H9 (cell line): ENCODE measurements at regions not wholly inside any gene's neighbourhood (a gene's known extent, or its start where the extent isn't known, plus 50 kb on each side); places are given as distances from the start of the nearest gene placed in this dataset.

Source experiments
- DNase-seq: peaks from one replicate; pipeline ENCODE4 v3.0.0-alpha.2; 2017
- H2AFZ ChIP-seq: one replicate; pipeline ENCODE4 v1.6.1; 2013; ENCODE audit warnings: mild to moderate bottlenecking, low read length, control low read depth, moderate library complexity
- H2AK5ac ChIP-seq: 2 replicates; pipeline ENCODE4 v1.6.1; 2013; ENCODE audit warnings: low read length, control low read depth, mixed read lengths; ENCODE audit not compliant: insufficient read length
- H2BK120ac ChIP-seq: one replicate; pipeline ENCODE4 v1.6.1; 2013; ENCODE audit warnings: low read depth, mild to moderate bottlenecking, low read length, control low read depth, inconsistent platforms; ENCODE audit not compliant: poor library complexity, severe bottlenecking
- H2BK12ac ChIP-seq: 2 replicates; pipeline ENCODE4 v1.6.1; 2013; ENCODE audit warnings: low read length, control low read depth, mixed read lengths, low read depth; ENCODE audit not compliant: insufficient read length
- H2BK15ac ChIP-seq: 2 replicates; pipeline ENCODE4 v1.6.1; 2013; ENCODE audit warnings: low read depth, low read length, control low read depth
- H2BK20ac ChIP-seq: one replicate; pipeline ENCODE4 v1.6.1; 2013; ENCODE audit warnings: low read depth, mild to moderate bottlenecking, low read length, control low read depth, inconsistent platforms; ENCODE audit not compliant: poor library complexity, severe bottlenecking
- H2BK5ac ChIP-seq: 2 replicates; pipeline ENCODE4 v1.6.1; 2013; ENCODE audit warnings: low read length, control low read depth, mixed read lengths; ENCODE audit not compliant: insufficient read length
- H3K14ac ChIP-seq: 2 replicates; pipeline ENCODE4 v1.6.1; 2013; ENCODE audit warnings: low read length, control low read depth; ENCODE audit not compliant: insufficient read depth
- H3K18ac ChIP-seq: 2 replicates; pipeline ENCODE4 v1.6.1; 2013; ENCODE audit warnings: low read depth, mild to moderate bottlenecking, mixed read lengths, low read length, control low read depth; ENCODE audit not compliant: insufficient read length
- H3K23ac ChIP-seq: 2 replicates; pipeline ENCODE4 v1.6.1; 2013; ENCODE audit warnings: low read length, control low read depth, mixed read lengths, low read depth; ENCODE audit not compliant: insufficient read length
- H3K23me2 ChIP-seq: 2 replicates; pipeline ENCODE4 v1.6.1; 2013; ENCODE audit warnings: low read depth, mild to moderate bottlenecking, mixed read lengths, low read length, control low read depth; ENCODE audit not compliant: insufficient read length, poor library complexity, severe bottlenecking
- H3K27ac ChIP-seq: 2 replicates; pipeline ENCODE4 v1.5.1; 2013; ENCODE audit warnings: low read length, control low read depth, mixed read lengths, low read depth; ENCODE audit not compliant: insufficient read length
- H3K27me3 ChIP-seq: 2 replicates; pipeline ENCODE4 v1.6.1; 2013; ENCODE audit warnings: low read length, control low read depth, inconsistent platforms; ENCODE audit not compliant: insufficient read depth
- H3K4ac ChIP-seq: 2 replicates; pipeline ENCODE4 v1.6.1; 2013; ENCODE audit warnings: low read depth, mild to moderate bottlenecking, control low read depth, inconsistent platforms, low read length, moderate library complexity
- H3K4me1 ChIP-seq: 2 replicates; pipeline ENCODE4 v1.6.1; 2013; ENCODE audit warnings: low read length, control low read depth, inconsistent platforms; ENCODE audit not compliant: insufficient read depth
- H3K4me2 ChIP-seq: 2 replicates; pipeline ENCODE4 v1.6.1; 2013; ENCODE audit warnings: low read length, control low read depth, mixed read lengths; ENCODE audit not compliant: insufficient read length, insufficient read depth
- H3K56ac ChIP-seq: 2 replicates; pipeline ENCODE4 v1.6.1; 2013; ENCODE audit warnings: low read depth, mild to moderate bottlenecking, mixed read lengths, low read length, control low read depth; ENCODE audit not compliant: insufficient read length
- H3K79me1 ChIP-seq: 2 replicates; pipeline ENCODE4 v1.6.1; 2013; ENCODE audit warnings: low read depth, mild to moderate bottlenecking, moderate library complexity, low read length, control low read depth, inconsistent platforms; ENCODE audit not compliant: insufficient read depth, poor library complexity, severe bottlenecking
- H3K79me2 ChIP-seq: 2 replicates; pipeline ENCODE4 v1.6.1; 2013; ENCODE audit warnings: low read length, control low read depth, inconsistent platforms; ENCODE audit not compliant: insufficient read depth
- H3K9ac ChIP-seq: 2 replicates; pipeline ENCODE4 v1.6.1; 2013; ENCODE audit warnings: low read length, control low read depth, mixed read lengths; ENCODE audit not compliant: insufficient read length; ENCODE audit errors: extremely low read depth
- H3K9me3 ChIP-seq: one replicate; pipeline ENCODE4 v1.6.1; 2013; ENCODE audit warnings: low read depth, low read length, inconsistent platforms; ENCODE audit not compliant: control insufficient read depth
- H3T11ph ChIP-seq: one replicate; pipeline ENCODE4 v1.6.1; 2013; ENCODE audit warnings: mild to moderate bottlenecking, low read length, control low read depth, inconsistent platforms
- H4K20me1 ChIP-seq: one replicate; pipeline ENCODE4 v1.6.1; 2013; ENCODE audit not compliant: control insufficient read depth, insufficient read length, insufficient read depth
- H4K5ac ChIP-seq: 2 replicates; pipeline ENCODE4 v1.6.1; 2013; ENCODE audit warnings: low read depth, mild to moderate bottlenecking, mixed read lengths, low read length, control low read depth; ENCODE audit not compliant: insufficient read length
- H4K8ac ChIP-seq: replicated peaks from 2 replicates; pipeline ENCODE4 v1.6.1; 2013; ENCODE audit warnings: low read length, control low read depth, mixed read lengths, low read depth; ENCODE audit not compliant: insufficient read length
- H4K91ac ChIP-seq: 2 replicates; pipeline ENCODE4 v1.6.1; 2013; ENCODE audit warnings: low read depth, mild to moderate bottlenecking, moderate library complexity, mixed read lengths, low read length, control low read depth; ENCODE audit not compliant: insufficient read length
- H3K27ac Mint-ChIP-seq, 3 experiments: 2 replicates in 2 of 3; 3 replicates in 1 of 3; pipeline ENCODE4 v1.8.0; 2020 to 2021; ENCODE audit warnings: mixed read lengths in 3 of 3, mild to moderate bottlenecking in 1 of 3, moderate library complexity in 1 of 3
- H3K27me3 Mint-ChIP-seq: 2 replicates; pipeline ENCODE4 v1.8.0; 2021; ENCODE audit warnings: low read depth, mild to moderate bottlenecking, moderate library complexity, mixed read lengths
- H3K36me3 Mint-ChIP-seq, 3 experiments: 2 replicates in 2 of 3; 3 replicates in 1 of 3; pipeline ENCODE4 v1.8.0; 2020 to 2021; ENCODE audit warnings: low read depth in 3 of 3, mixed read lengths in 3 of 3; ENCODE audit not compliant: insufficient read depth in 1 of 3
- H3K4me1 Mint-ChIP-seq, 2 experiments: 2 replicates each; pipeline ENCODE4 v1.8.0; 2020; ENCODE audit warnings: mixed read lengths in 2 of 2
- H3K4me3 Mint-ChIP-seq, 2 experiments: 2 replicates in 1 of 2; 3 replicates in 1 of 2; pipeline ENCODE4 v1.8.0; 2020 to 2021; ENCODE audit warnings: mild to moderate bottlenecking in 2 of 2, mixed read lengths in 2 of 2, moderate library complexity in 1 of 2
- H3K9me3 Mint-ChIP-seq, 2 experiments: 2 replicates in 1 of 2; 3 replicates in 1 of 2; pipeline ENCODE4 v1.8.0; 2020; ENCODE audit warnings: mild to moderate bottlenecking in 2 of 2, mixed read lengths in 2 of 2, moderate library complexity in 1 of 2
- CTCF ChIP-seq: fragments of 200-600 bp; sonication (generic); conservative IDR thresholded peaks from 3 replicates; pipeline ENCODE4 v1.8.0; 2021; ENCODE audit warnings: antibody characterized with exemption, mild to moderate bottlenecking
- WGBS: extraction: QIAGEN DNeasy Blood & Tissue Kit; methylation state at CpG from one replicate; pipeline ENCODE4 v1.1.7; 2013; ENCODE audit warnings: missing lambda C conversion rate, low lambda C conversion rate, mixed read lengths; ENCODE audit not compliant: insufficient read length; ENCODE audit errors: extremely low coverage; 5-methylcytosine and 5-hydroxymethylcytosine counted together

GRCh38 chr10:100618091-100618615 is 82.4 kb downstream of the HIF1AN start:
- Histone ChIP-seq H3K18ac (no peak overlapping the region), H3K79me1 (no peaks in the 10 kb centered on the region), H2AK5ac (no peak overlapping the region), H3K27me3 (no peaks in the 10 kb centered on the region), H3K23ac (no peak overlapping the region), H3K9ac (no peak overlapping the region), H4K8ac (no peak overlapping the region), H3T11ph (no peak overlapping the region), H2BK12ac (no peak overlapping the region), H3K4me1 (no peaks in the 10 kb centered on the region), H4K5ac (no peak overlapping the region), H2BK120ac (no peak overlapping the region), H3K56ac (no peak overlapping the region), H2BK20ac (no peak overlapping the region), H3K4ac (no peak overlapping the region), H3K14ac (no peak overlapping the region), H3K4me2 (no peak overlapping the region), H2BK15ac (no peak overlapping the region), H3K23me2 (no peaks in the 10 kb centered on the region), H2AFZ (no peak overlapping the region), H3K79me2 (no peaks in the 10 kb centered on the region), H3K9me3 (no peaks in the 10 kb centered on the region), H3K27ac (no peak overlapping the region), H4K20me1 (no peaks in the 10 kb centered on the region), H2BK5ac (no peak overlapping the region), H4K91ac (no peak overlapping the region)
- no peak overlapping the region for H3K27ac Mint-ChIP-seq
- no peak for DNase-seq
- peaks cover 0 to 3% of the 10 kb centered on the region in 2 experiments; a peak in 2 of 4 replicates for H3K4me1 Mint-ChIP-seq
- H3K4me3 Mint-ChIP-seq, result no peak overlapping the region
- peaks cover 78% of the 10 kb centered on the region for H3K27me3 Mint-ChIP-seq
- no CpG with 5 or more reads among the region's 11 CpGs for WGBS
- H3K9me3 Mint-ChIP-seq, result no peaks in the 10 kb centered on the region
- TF ChIP-seq CTCF, result no peak
- H3K36me3 Mint-ChIP-seq, result no peaks in the 10 kb centered on the region
